Naive thymus-derived CD8-positive, alpha-beta T cell (primary cell): ENCODE measurements at regions not wholly inside any gene's neighbourhood (a gene's known extent, or its start where the extent isn't known, plus 50 kb on each side); places are given as distances from the start of the nearest gene placed in this dataset.

Source experiments
- ATAC-seq, 2 donors: fragments of 150-1000 bp; cut with Tn5 transposase in 1 of 2; sonication (Bioruptor Pico), chemical (Tn5 transposase) in 1 of 2; 1 replicate in 1 of 2; 2 replicates in 1 of 2; pipeline ENCODE4 v1.10.0; 2021; ENCODE audit warnings: mild to moderate bottlenecking in 2 of 2, moderate library complexity in 2 of 2
- POLR2A ChIA-PET: fragments of 350-600 bp; sonication (Branson Sonifier 250); formaldehyde crosslinking; loops from one replicate; lab custom pipeline; 2021; ENCODE audit warnings: antibody characterized with exemption; lab: Charles Lee
- DNase-seq, 10 donors: peaks; one replicate each; pipeline versions ENCODE4 v3.0.0 to v3.0.0-alpha.2; 2020 to 2022
- H3K27ac Mint-ChIP-seq, 10 donors: one replicate each; pipeline ENCODE4 v1.8.0; 2020 to 2022; ENCODE audit warnings: mild to moderate bottlenecking in 10 of 10, mixed read lengths in 10 of 10, moderate library complexity in 4 of 10, inconsistent platforms in 1 of 10
- H3K27me3 Mint-ChIP-seq, 5 donors: one replicate each; pipeline ENCODE4 v1.8.0; 2021 to 2022; ENCODE audit warnings: mixed read lengths in 5 of 5
- H3K36me3 Mint-ChIP-seq, 3 donors: one replicate each; pipeline ENCODE4 v1.8.0; 2020 to 2022; ENCODE audit warnings: mixed read lengths in 3 of 3, mild to moderate bottlenecking in 2 of 3, inconsistent platforms in 1 of 3
- H3K4me1 Mint-ChIP-seq, 4 donors: one replicate each; pipeline ENCODE4 v1.8.0; 2021 to 2022; ENCODE audit warnings: mixed read lengths in 4 of 4
- H3K4me3 Mint-ChIP-seq, 10 donors: one replicate each; pipeline ENCODE4 v1.8.0; 2020 to 2022; ENCODE audit warnings: mild to moderate bottlenecking in 10 of 10, mixed read lengths in 10 of 10, moderate library complexity in 6 of 10, inconsistent platforms in 1 of 10
- H3K9me3 Mint-ChIP-seq, 9 donors: one replicate each; pipeline ENCODE4 v1.8.0; 2020 to 2022; ENCODE audit warnings: mixed read lengths in 9 of 9, mild to moderate bottlenecking in 3 of 9, inconsistent platforms in 1 of 9, moderate library complexity in 1 of 9

- peaks cover 0 to 7% (median 0%) of the 10 kb centered on the region in 5 donors for H3K27me3 Mint-ChIP-seq
- H3K36me3 Mint-ChIP-seq = no peaks in the 10 kb centered on the region
- H3K27ac Mint-ChIP-seq = no peak overlapping the region
- H3K9me3 Mint-ChIP-seq = peaks cover 0 to 4% (median 0%) of the 10 kb centered on the region in 9 donors
- no peak overlapping the region for H3K4me3 Mint-ChIP-seq
- H3K4me1 Mint-ChIP-seq = no peaks in the 10 kb centered on the region
- ATAC-seq (no peak), DNase-seq (no peak)
- POLR2A ChIA-PET = no interaction called here
These were observed 713.1 kb downstream of the CBLN2 start for GRCh38 chr18:71831039-71831438.

DNA sequence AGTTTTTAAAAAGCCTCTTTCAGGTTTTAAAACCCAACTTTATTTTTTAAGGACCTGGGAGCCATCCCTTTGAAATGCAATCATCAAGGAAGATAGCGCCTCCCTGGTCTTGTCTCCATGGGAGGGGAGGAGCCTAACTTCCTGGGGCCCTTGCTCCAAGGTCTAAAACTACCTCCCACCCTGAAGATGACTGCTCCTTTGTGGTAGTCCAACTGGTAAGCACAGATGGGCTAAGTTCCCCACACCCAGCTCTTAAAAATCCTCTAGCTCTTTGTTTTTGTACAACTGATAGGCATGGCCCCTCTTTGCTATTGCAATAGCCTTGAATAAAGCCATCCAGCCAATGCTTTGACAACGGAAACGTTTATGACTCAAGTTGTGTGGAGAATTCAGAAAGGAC, 716.8 kb downstream of the CBLN2 start:
- no peak overlapping the region for H3K4me3 Mint-ChIP-seq
- H3K27ac Mint-ChIP-seq = no peak overlapping the region
- H3K4me1 Mint-ChIP-seq = no peaks in the 10 kb centered on the region
- H3K36me3 Mint-ChIP-seq = no peaks in the 10 kb centered on the region
- no peaks in the 10 kb centered on the region for H3K27me3 Mint-ChIP-seq
- POLR2A ChIA-PET = no interaction called here
- ATAC-seq = no peak
- peaks cover 0 to 8% (median 0%) of the 10 kb centered on the region in 9 donors for H3K9me3 Mint-ChIP-seq
- DNase-seq = no peak

DNA sequence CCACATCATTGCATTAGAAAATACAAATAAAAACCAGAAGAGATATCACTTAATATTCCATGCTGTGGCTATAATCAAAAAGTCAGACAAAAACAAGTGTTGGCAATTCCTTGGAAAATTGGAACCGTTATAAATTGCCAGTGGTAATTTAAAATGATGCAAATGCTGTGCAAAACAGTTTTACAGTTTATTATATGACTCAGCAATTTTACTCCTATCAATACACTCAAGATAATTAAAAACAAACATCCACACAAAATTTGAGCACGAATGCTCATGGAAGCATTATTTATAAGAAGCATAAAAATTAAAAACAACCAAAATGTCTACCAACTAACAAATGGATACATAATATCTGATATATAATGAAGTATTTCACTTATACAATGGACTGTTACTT, 728.8 kb downstream of the CBLN2 start:
- POLR2A ChIA-PET = no interaction called here
- Mint-ChIP-seq H3K27me3 (peaks cover 0 to 3% (median 0%) of the 10 kb centered on the region in 5 donors), H3K4me3 (no peak overlapping the region), H3K4me1 (no peaks in the 10 kb centered on the region), H3K27ac (no peak overlapping the region), H3K9me3 (peaks cover 0 to 8% (median 0%) of the 10 kb centered on the region in 9 donors), H3K36me3 (no peaks in the 10 kb centered on the region)
- ATAC-seq (no peak), DNase-seq (no peak)

- ATAC-seq = no peak
- POLR2A ChIA-PET = no interaction called here
These were observed 734.4 kb downstream of the CBLN2 start for GRCh38 chr18:71809711-71810110.

GRCh38 chr18:71808616-71809015, 735.5 kb downstream of the CBLN2 start:
- H3K27me3 Mint-ChIP-seq = peaks cover 0 to 12% (median 1%) of the 10 kb centered on the region in 5 donors
- H3K36me3 Mint-ChIP-seq = peaks cover 0 to 4% (median 3%) of the 10 kb centered on the region in 3 donors
- POLR2A ChIA-PET = no interaction called here
- H3K4me3 Mint-ChIP-seq = no peak overlapping the region
- no peak overlapping the region for H3K27ac Mint-ChIP-seq
- no peak for DNase-seq
- no peaks in the 10 kb centered on the region for H3K4me1 Mint-ChIP-seq
- no peak for ATAC-seq
- H3K9me3 Mint-ChIP-seq = peaks cover 0 to 11% (median 5%) of the 10 kb centered on the region in 9 donors

More at GRCh38 chr18:71809711-71810110, 734.4 kb downstream of the CBLN2 start:
- Mint-ChIP-seq H3K4me1 (no peaks in the 10 kb centered on the region), H3K27ac (no peak overlapping the region), H3K9me3 (peaks cover 0 to 9% (median 3%) of the 10 kb centered on the region in 9 donors), H3K27me3 (peaks cover 0 to 7% (median 1%) of the 10 kb centered on the region in 5 donors), H3K4me3 (no peak overlapping the region), H3K36me3 (peaks cover 0 to 3% (median 0%) of the 10 kb centered on the region in 3 donors)
- DNase-seq = no peak

DNA sequence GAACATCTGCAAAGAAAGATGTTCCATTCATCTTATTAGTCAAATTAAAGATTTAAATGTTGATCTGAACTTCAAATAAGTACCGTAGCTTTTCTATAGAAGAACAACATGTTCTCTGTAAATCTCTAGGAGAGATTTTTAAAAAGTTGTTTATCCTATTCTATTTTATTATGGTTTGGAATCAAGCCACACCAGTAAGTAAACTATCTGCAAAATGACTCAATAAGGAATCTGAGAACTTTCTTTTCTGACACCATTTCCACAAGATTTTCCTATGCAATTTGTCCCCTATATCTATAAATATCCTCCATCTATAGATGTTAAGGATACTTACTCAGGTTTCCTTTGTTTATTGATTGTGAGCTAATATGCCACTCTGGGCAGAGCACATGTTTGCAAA, 736.6 kb downstream of the CBLN2 start:
- peaks cover 0 to 10% (median 4%) of the 10 kb centered on the region in 9 donors for H3K9me3 Mint-ChIP-seq
- H3K27me3 Mint-ChIP-seq = peaks cover 0 to 10% (median 1%) of the 10 kb centered on the region in 5 donors
- POLR2A ChIA-PET = no interaction called here
- DNase-seq = no peak
- ATAC-seq = no peak
- H3K4me1 Mint-ChIP-seq = no peaks in the 10 kb centered on the region
- no peak overlapping the region for H3K27ac Mint-ChIP-seq
- peaks cover 0 to 4% (median 3%) of the 10 kb centered on the region in 3 donors for H3K36me3 Mint-ChIP-seq
- H3K4me3 Mint-ChIP-seq = no peak overlapping the region

GRCh38 chr18:71798986-71799673, 745.0 kb downstream of the CBLN2 start:
- peaks cover 0 to 14% (median 2%) of the 10 kb centered on the region in 5 donors for H3K27me3 Mint-ChIP-seq
- POLR2A ChIA-PET = no interaction called here

GRCh38 chr18:71797554-71797953, 746.6 kb downstream of the CBLN2 start:
- POLR2A ChIA-PET = no interaction called here
- Mint-ChIP-seq H3K27me3 (peaks cover 0 to 9% (median 0%) of the 10 kb centered on the region in 5 donors), H3K4me1 (no peaks in the 10 kb centered on the region), H3K36me3 (no peaks in the 10 kb centered on the region), H3K4me3 (no peak overlapping the region), H3K27ac (no peak overlapping the region), H3K9me3 (peaks cover 0 to 4% (median 0%) of the 10 kb centered on the region in 9 donors)
- ATAC-seq (no peak), DNase-seq (no peak)

More at GRCh38 chr18:71798986-71799673, 745.0 kb downstream of the CBLN2 start:
- no peak for ATAC-seq
- no peak for DNase-seq
- Mint-ChIP-seq H3K4me1 (no peaks in the 10 kb centered on the region), H3K4me3 (no peak overlapping the region), H3K9me3 (peaks cover 0 to 8% (median 0%) of the 10 kb centered on the region in 9 donors), H3K36me3 (peaks cover 0 to 4% (median 0%) of the 10 kb centered on the region in 3 donors), H3K27ac (no peak overlapping the region)

- peak in 2 of 10 donors; percentile 2 to 12 for DNase-seq
These were observed 759.4 kb downstream of the CBLN2 start for GRCh38 chr18:71784777-71785176.

GRCh38 chr18:71760541-71760940, 783.6 kb downstream of the CBLN2 start:
- Mint-ChIP-seq H3K9me3 (peaks cover 0 to 13% (median 9%) of the 10 kb centered on the region in 9 donors), H3K36me3 (peaks cover 0 to 5% (median 0%) of the 10 kb centered on the region in 3 donors), H3K27me3 (peaks cover 0 to 4% (median 2%) of the 10 kb centered on the region in 5 donors), H3K27ac (no peak overlapping the region), H3K4me3 (no peak overlapping the region), H3K4me1 (no peaks in the 10 kb centered on the region)
- no peak for ATAC-seq
- POLR2A ChIA-PET = no interaction called here
- no peak for DNase-seq

More at GRCh38 chr18:71784777-71785176, 759.4 kb downstream of the CBLN2 start:
- Mint-ChIP-seq H3K4me1 (no peaks in the 10 kb centered on the region), H3K36me3 (no peaks in the 10 kb centered on the region), H3K9me3 (no peaks in the 10 kb centered on the region), H3K4me3 (no peak overlapping the region), H3K27ac (no peak overlapping the region), H3K27me3 (no peaks in the 10 kb centered on the region)
- no peak for ATAC-seq
- POLR2A ChIA-PET = no interaction called here

GRCh38 chr18:71754246-71754645, 789.9 kb downstream of the CBLN2 start:
- POLR2A ChIA-PET = no interaction called here
- Mint-ChIP-seq H3K4me3 (no peak overlapping the region), H3K27me3 (peaks cover 0 to 8% (median 0%) of the 10 kb centered on the region in 5 donors)

GRCh38 chr18:71743634-71744033, 800.5 kb downstream of the CBLN2 start:
- Mint-ChIP-seq H3K27ac (no peak overlapping the region), H3K4me3 (no peak overlapping the region), H3K9me3 (peaks cover 0 to 38% (median 9%) of the 10 kb centered on the region in 9 donors), H3K4me1 (no peaks in the 10 kb centered on the region), H3K36me3 (peaks cover 0 to 5% (median 0%) of the 10 kb centered on the region in 3 donors), H3K27me3 (no peaks in the 10 kb centered on the region)
- POLR2A ChIA-PET = no interaction called here
- DNase-seq (no peak), ATAC-seq (no peak)

More at GRCh38 chr18:71754246-71754645, 789.9 kb downstream of the CBLN2 start:
- Mint-ChIP-seq H3K9me3 (peaks cover 0 to 12% (median 0%) of the 10 kb centered on the region in 9 donors), H3K36me3 (no peaks in the 10 kb centered on the region), H3K4me1 (no peaks in the 10 kb centered on the region), H3K27ac (no peak overlapping the region)
- no peak for ATAC-seq
- DNase-seq = no peak

GRCh38 chr18:71729611-71730010, 814.5 kb downstream of the CBLN2 start:
- ATAC-seq = no peak
- peaks cover 0 to 6% (median 0%) of the 10 kb centered on the region in 5 donors for H3K27me3 Mint-ChIP-seq
- no peak for DNase-seq
- H3K27ac Mint-ChIP-seq = no peak overlapping the region
- H3K4me1 Mint-ChIP-seq = peaks cover 0 to 5% (median 0%) of the 10 kb centered on the region in 4 donors
- no peak overlapping the region for H3K4me3 Mint-ChIP-seq
- POLR2A ChIA-PET = no interaction called here
- no peaks in the 10 kb centered on the region for H3K36me3 Mint-ChIP-seq
- H3K9me3 Mint-ChIP-seq = peaks cover 0 to 1% (median 0%) of the 10 kb centered on the region in 9 donors
